NCI-H1436 (cell line): ENCODE measurements at regions not wholly inside any gene's neighbourhood (a gene's known extent, or its start where the extent isn't known, plus 50 kb on each side); places are given as distances from the start of the nearest gene placed in this dataset.
"Not testable (repeated sequence)": the region's sequence is repeated elsewhere in the genome, so short reads cannot be mapped to it uniquely, and the experiment has no call there.

ENCODE experiments used
- DNase-seq: peaks from one replicate; lab custom pipeline; 2025; lab: John Stamatoyannopoulos, UW

DNA sequence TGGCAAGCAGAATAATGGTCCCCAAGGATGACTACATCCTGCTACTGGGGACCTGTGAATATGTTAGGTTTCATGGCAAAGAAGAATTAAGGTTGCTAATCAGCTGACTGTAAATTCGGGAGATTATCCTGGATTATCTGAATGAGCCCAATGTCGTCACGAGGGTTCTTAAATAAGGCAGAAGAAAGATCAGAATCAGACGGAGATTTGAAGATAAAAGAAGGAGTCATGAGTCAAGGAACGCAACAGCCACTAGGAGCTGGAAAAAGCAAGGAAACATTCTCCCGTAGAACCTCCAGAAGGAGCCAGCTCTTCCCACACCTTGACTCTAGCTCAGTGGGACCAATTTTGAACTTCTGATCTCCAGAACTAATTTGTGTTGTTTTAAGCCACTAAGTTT is 82.9 kb upstream of the APBB1IP start:
- no peak for DNase-seq

DNA sequence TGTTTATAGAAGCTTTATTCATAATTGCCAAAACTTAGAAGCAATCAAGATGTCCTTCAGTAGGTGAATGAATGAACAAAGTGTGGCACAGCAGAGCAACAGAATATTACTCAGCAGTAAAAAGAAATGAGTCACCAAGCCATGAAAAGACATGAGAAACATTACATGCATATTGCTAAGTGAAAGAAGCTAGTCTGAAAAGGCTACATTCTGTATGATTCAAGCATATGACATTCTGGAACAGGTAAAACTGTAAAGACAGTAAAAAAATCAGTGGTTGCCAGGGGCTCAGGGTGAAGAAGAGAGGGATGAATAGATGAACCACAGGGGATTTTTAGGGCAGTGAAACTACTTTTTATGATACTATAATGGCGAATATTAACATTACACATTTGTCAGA is 80.9 kb upstream of the APBB1IP start:
- DNase-seq, result no peak

DNA sequence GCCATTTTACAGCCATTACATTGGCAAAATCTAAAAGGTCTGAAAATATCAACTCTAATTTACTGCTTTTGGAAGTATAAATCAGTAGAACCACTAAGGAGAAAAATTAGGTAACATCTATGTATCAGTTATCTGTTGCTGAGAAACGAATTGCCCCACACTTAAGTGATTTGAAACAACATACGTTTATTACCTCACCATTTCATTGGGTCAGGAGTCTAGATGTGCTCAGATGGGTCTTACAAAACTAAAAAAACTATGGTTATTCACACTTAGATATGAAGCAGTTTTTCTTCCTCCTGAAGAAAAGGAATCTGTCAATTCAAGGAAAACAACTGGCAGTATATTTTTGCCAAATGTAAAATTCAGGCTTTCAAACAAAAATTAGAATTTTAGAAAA is 80.1 kb upstream of the APBB1IP start:
- DNase-seq, result no peak

DNA sequence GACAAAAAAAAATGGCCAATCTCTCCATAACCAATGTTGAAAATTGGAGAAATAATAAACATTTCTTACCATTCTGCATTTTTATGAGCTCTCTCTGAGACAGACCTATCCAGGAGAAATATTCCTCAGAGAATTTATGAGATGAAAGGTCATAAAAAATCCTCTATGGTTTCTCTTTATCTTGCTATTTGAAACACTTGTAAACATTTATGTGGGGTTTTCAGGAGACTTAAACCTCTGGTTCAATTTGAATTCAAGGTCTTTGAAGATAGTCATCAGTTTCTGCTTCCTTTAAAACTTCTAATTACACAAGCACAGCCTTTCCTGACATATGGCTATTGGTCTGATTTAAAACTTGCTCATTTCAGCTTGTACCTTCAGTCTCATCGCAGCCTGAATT is 78.5 kb upstream of the APBB1IP start:
- DNase-seq, result no peak

GRCh38 chr10:26361351-26361750 is 76.8 kb upstream of the APBB1IP start:
- DNase-seq, result no peak

GRCh38 chr10:26361971-26362370 is 76.2 kb upstream of the APBB1IP start:
- DNase-seq, result no peak

GRCh38 chr10:26365681-26366358 is 72.3 kb upstream of the APBB1IP start:
- DNase-seq, result no peak

DNA sequence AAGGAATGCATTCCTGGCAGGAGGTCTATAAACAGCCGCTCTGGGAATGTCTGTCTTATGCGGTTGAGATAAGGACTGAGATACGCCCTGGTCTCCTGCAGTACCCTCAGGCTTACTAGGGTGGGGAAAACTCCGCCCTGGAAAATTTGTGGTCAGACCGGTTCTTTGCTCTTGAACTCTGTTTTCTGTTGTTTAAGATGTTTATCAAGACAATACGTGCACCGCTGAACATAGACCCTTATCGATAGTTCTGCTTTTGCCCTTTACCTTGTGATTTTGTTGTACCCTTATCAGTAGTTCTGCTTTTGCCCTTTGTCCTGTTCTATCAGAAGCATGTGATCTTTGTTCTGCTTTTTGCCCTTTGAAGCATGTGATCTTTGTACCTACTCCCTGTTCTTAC is 71.1 kb upstream of the APBB1IP start:
- DNase-seq, result not testable (repeated sequence)

DNA sequence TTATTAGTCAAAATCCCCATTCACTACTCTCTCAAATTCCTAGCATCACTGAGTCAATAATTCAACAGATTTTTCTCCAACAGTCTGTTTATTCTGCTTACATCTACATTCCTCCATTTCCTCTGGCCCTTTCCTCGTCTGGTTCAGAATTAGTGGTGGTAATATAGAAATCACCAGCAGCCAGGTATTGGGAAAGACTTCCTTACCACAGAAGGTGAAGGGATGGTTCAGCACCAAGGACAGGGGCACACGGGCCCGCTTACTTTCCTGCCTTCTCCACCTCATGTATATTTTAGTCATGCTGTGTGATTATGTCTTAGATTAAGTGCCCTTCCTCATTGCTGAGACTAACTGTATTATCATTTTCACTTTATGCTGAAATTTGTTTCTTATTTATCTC is 70.4 kb upstream of the APBB1IP start:
- no peak for DNase-seq

- no peak for DNase-seq
Observed at GRCh38 chr10:26368463-26368862, 69.7 kb upstream of the APBB1IP start.

GRCh38 chr10:26372513-26373354 is 65.4 kb upstream of the APBB1IP start:
- DNase-seq, result no peak

GRCh38 chr10:26374426-26374825 is 63.7 kb upstream of the APBB1IP start:
- DNase-seq, result no peak

- DNase-seq, result peak; percentile 41
Observed at GRCh38 chr10:26377224-26377810, 60.8 kb upstream of the APBB1IP start.

- DNase-seq, result no peak
Observed at GRCh38 chr10:26378861-26379294, 59.3 kb upstream of the APBB1IP start.

DNA sequence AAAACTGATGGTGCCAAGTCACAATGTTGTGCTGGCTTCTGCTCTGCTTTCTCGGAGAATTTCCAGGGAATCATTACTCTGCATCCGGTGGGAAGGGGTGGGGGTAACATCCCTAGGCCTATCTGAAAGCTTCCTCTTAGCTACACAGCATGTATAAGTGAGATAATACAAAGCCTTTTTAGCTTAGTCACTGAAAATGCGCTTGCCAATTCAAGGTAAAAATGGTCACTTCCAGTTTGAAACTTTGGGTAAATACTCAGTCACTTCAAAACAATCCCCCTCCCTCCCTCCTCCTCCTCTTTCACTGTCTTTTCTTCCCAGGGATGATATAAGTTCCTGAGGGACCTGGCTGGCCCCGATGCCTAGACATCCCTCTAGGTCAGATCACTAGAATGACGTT is 57.3 kb upstream of the APBB1IP start:
- no peak for DNase-seq

DNA sequence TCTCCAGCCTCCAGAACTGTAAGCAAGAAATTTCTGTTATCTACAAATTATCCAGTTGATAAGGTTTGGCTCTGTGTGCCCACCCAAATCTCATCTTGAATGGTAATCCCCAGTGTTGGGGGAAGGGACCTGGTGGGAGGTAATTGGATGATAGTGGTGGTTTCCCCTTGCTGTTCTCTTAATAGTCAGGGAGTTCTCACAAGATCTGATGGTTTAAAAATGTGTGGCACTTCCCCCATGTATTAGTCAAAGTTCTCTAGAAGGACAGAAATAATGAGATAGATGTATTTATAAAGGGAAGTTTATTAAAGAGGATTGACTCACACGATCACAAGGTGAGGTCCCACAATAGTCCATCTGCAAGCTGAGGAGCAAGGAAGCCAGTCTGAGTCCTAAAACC is 56.2 kb upstream of the APBB1IP start:
- no peak for DNase-seq

GRCh38 chr10:26384600-26384999 is 53.5 kb upstream of the APBB1IP start:
- no peak for DNase-seq

- DNase-seq, result no peak
Observed at GRCh38 chr10:26385443-26385842, 52.7 kb upstream of the APBB1IP start.

GRCh38 chr10:26386781-26387180 is 51.4 kb upstream of the APBB1IP start:
- DNase-seq, result no peak
